ENCODE measurements at regions not wholly inside any gene's neighbourhood (a gene's known extent, or its start where the extent isn't known, plus 50 kb on each side); places are given as distances from the start of the nearest gene placed in this dataset.

DNA sequence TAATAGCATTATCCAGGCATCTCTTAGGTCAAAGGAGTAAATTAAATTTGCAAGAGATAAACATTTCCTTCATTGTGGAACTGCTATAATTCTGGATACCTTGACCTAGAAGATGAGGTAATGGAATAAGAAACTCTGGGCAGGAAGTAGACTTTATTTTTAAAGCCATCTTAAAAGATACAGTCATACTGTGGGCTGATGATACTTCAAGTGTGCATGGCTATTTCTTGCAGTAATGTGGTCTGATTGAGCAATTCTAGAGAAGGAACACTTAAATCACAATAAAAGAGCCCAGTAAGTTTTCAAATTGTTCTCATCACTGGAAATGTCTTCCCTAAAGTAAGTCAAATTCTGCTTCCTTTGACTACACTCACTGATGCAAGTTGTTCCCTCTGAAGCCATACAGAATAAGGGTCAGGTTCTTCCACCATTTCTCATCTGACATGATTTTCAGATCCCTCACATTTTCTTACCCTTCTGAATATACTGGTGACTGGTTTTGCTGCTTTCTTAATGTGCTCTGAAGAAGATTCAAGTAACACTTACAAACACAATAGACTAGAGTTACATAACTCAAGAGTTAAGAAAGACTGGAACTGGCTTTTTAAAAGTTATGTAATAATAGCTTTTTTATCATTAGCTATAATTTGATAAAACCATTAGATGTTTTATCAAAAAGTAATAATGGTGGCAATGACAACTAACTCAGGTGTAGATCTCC lies 62.6 kb upstream of the TMEM244 start:
- no peak for TF ChIP-seq POLR2AphosphoS5 (IDR thresholded peaks at IDR 0.05; ENCODE audit: insufficient read depth, low read depth, low read length)
- TF ChIP-seq, protein P1, sequence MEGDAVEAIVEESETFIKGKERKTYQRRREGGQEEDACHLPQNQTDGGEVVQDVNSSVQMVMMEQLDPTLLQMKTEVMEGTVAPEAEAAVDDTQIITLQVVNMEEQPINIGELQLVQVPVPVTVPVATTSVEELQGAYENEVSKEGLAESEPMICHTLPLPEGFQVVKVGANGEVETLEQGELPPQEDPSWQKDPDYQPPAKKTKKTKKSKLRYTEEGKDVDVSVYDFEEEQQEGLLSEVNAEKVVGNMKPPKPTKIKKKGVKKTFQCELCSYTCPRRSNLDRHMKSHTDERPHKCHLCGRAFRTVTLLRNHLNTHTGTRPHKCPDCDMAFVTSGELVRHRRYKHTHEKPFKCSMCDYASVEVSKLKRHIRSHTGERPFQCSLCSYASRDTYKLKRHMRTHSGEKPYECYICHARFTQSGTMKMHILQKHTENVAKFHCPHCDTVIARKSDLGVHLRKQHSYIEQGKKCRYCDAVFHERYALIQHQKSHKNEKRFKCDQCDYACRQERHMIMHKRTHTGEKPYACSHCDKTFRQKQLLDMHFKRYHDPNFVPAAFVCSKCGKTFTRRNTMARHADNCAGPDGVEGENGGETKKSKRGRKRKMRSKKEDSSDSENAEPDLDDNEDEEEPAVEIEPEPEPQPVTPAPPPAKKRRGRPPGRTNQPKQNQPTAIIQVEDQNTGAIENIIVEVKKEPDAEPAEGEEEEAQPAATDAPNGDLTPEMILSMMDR (IDR thresholded peaks at IDR 0.05; ENCODE audit: extremely low read depth in 1 of 2, insufficient read depth in 1 of 2, low read depth in 1 of 2, low read length in 2 of 2), result no peak
- TF ChIP-seq POLR2A (IDR thresholded peaks at IDR 0.05; ENCODE audit: low read depth, low read length), result no peak
- no peak for TF ChIP-seq JUN (IDR thresholded peaks at IDR 0.05; ENCODE audit: borderline replicate concordance, insufficient read depth, insufficient read length, low read depth)
- TF ChIP-seq EZH2 (IDR thresholded peaks at IDR 0.05; ENCODE audit: borderline replicate concordance, low read depth, low read length, severe bottlenecking), result no peak
- TF ChIP-seq FOS (IDR thresholded peaks at IDR 0.05; ENCODE audit: borderline replicate concordance, insufficient read depth, low read length), result no peak
